HG03139 (cell line): ENCODE measurements at regions not wholly inside any gene's neighbourhood (a gene's known extent, or its start where the extent isn't known, plus 50 kb on each side); places are given as distances from the start of the nearest gene placed in this dataset.
"Not testable (repeated sequence)": the region's sequence is repeated elsewhere in the genome, so short reads cannot be mapped to it uniquely, and the experiment has no call there.

Experiments
- ATAC-seq: cut with Tn5 transposase; IDR thresholded peaks from one replicate; pipeline ENCODE4 v1.9.1; 2021; ENCODE audit not compliant: unreplicated experiment

GRCh38 chr21:14058566-14058965, 152.2 kb downstream of the LIPI start:
- no peak for ATAC-seq

- not testable (repeated sequence) for ATAC-seq
Measured at GRCh38 chr21:14057841-14058481, 152.8 kb downstream of the LIPI start.

- ATAC-seq: no peak
Measured at GRCh38 chr21:14057313-14057712, 153.4 kb downstream of the LIPI start.

- no peak for ATAC-seq
Measured at GRCh38 chr21:14056771-14057191, 154.0 kb downstream of the LIPI start.

- not testable (repeated sequence) for ATAC-seq
Measured at GRCh38 chr21:14055746-14056515, 154.8 kb downstream of the LIPI start.

GRCh38 chr21:14054682-14055081, 156.1 kb downstream of the LIPI start:
- no peak for ATAC-seq

- no peak for ATAC-seq
Measured at GRCh38 chr21:14050121-14050520, 160.6 kb downstream of the LIPI start.

GRCh38 chr21:14046401-14046800, 164.4 kb downstream of the LIPI start:
- ATAC-seq: no peak

GRCh38 chr21:14040386-14040785, 170.4 kb downstream of the LIPI start:
- ATAC-seq: no peak

GRCh38 chr21:14028619-14029018, 182.1 kb downstream of the LIPI start:
- ATAC-seq: not testable (repeated sequence)

- peak; percentile 100 for ATAC-seq
Measured at GRCh38 chr21:14027235-14027869, 183.4 kb downstream of the LIPI start.

- ATAC-seq: not testable (repeated sequence)
Measured at GRCh38 chr21:14020108-14020507, 190.6 kb downstream of the LIPI start.

GRCh38 chr21:14015841-14016240, 194.9 kb downstream of the LIPI start:
- ATAC-seq: not testable (repeated sequence)

GRCh38 chr21:14013623-14014498, 196.9 kb downstream of the LIPI start:
- not testable (repeated sequence) for ATAC-seq

GRCh38 chr21:14013056-14013603, 197.6 kb downstream of the LIPI start:
- ATAC-seq: no peak

- ATAC-seq: no peak
Measured at GRCh38 chr21:14012409-14012808, 198.3 kb downstream of the LIPI start.

GRCh38 chr21:14011751-14012150, 199.0 kb downstream of the LIPI start:
- ATAC-seq: not testable (repeated sequence)

- not testable (repeated sequence) for ATAC-seq
Measured at GRCh38 chr21:14011149-14011548, 199.6 kb downstream of the LIPI start.

GRCh38 chr21:14010729-14011128, 200.0 kb downstream of the LIPI start:
- ATAC-seq: no peak

GRCh38 chr21:14009990-14010389, 200.8 kb downstream of the LIPI start:
- not testable (repeated sequence) for ATAC-seq
